Right lobe of liver (tissue), 6 donors: ENCODE measurements at regions not wholly inside any gene's neighbourhood (a gene's known extent, or its start where the extent isn't known, plus 50 kb on each side); places are given as distances from the start of the nearest gene placed in this dataset.

Experiments used
- ATAC-seq, 4 donors: fragments of 200-7000 bp; cut with Tn5 transposase; one replicate each; pipeline ENCODE4 v1.9.1; 2020; ENCODE audit warnings: mild to moderate bottlenecking in 4 of 4, moderate library complexity in 4 of 4
- DNase-seq, 3 donors: peaks; one replicate each; pipeline ENCODE4 v3.0.0-alpha.2; 2020
- H3K27ac ChIP-seq, 3 donors: fragments of 200-600 bp; one replicate each; pipeline ENCODE4 v1.8.0; 2022
- H3K27me3 ChIP-seq, 2 donors: fragments of 200-600 bp; one replicate each; pipeline ENCODE4 v1.8.0; 2022
- H3K36me3 ChIP-seq, 4 donors: fragments of 200-600 bp; sonication (generic) in 1 of 4; one replicate each; pipeline versions ENCODE4 v1.5.1 to v1.8.0; 2017 to 2022; ENCODE audit warnings: control low read depth in 1 of 4
- H3K4me1 ChIP-seq, 4 donors: fragments of 200-600 bp; sonication (generic) in 1 of 4; one replicate each; pipeline versions ENCODE4 v1.5.1 to v1.8.0; 2017 to 2022; ENCODE audit warnings: control low read depth in 1 of 4
- H3K4me3 ChIP-seq, 3 donors: fragments of 200-600 bp; one replicate each; pipeline ENCODE4 v1.8.0; 2022
- H3K9me3 ChIP-seq, 4 donors: fragments of 200-600 bp; sonication (generic) in 1 of 4; one replicate each; pipeline versions ENCODE4 v1.5.1 to v1.8.0; 2017 to 2022; ENCODE audit warnings: control low read depth in 1 of 4
- CTCF ChIP-seq, 4 donors: fragments of 200-600 bp in 3 of 4; fragments of 450-650 bp in 1 of 4; IDR thresholded peaks; one replicate each; pipeline versions ENCODE4 v1.5.1 to v1.8.0; 2016 to 2022; ENCODE audit warnings: antibody characterized with exemption in 4 of 4, mild to moderate bottlenecking in 2 of 4
- POLR2A ChIP-seq: fragments of 450-650 bp; IDR thresholded peaks from one replicate; pipeline ENCODE4 v1.6.1; 2017; ENCODE audit warnings: antibody characterized with exemption, mild to moderate bottlenecking
- WGBS: methylation state at CpG from one replicate; pipeline ENCODE4 v1.1.6; 2018; ENCODE audit warnings: low coverage, low lambda C conversion rate; ENCODE audit not compliant: insufficient coverage; ENCODE audit errors: missing lambda C conversion rate; 5-methylcytosine and 5-hydroxymethylcytosine counted together
- intact Hi-C, 2 donors: fragments of 100-400 bp; cut with DNase I; formaldehyde crosslinking; loops; one replicate each; pipeline versions ENCODE4 v1.11.2 to v1.14.1; 2022
- donor health status: DM: no; HTN: yes; CAD: no.
- donor health status: DM: no; HTN: no; CAD: no.
- donor health status: DM: no; HTN: no; CAD: no.
- donor health status: DM: no; HTN: yes; CAD: no.
- donor health status: DM: no; HTN: yes; CAD: no.

GRCh38 chr7:13106513-13106912 lies 419.1 kb downstream of the ARL4A start:
- no peak for TF ChIP-seq POLR2A
- Histone ChIP-seq H3K36me3 (no peaks in the 10 kb centered on the region), H3K4me1 (peaks cover 0 to 4% (median 0%) of the 10 kb centered on the region in 4 donors), H3K4me3 (no peak overlapping the region), H3K27me3 (no peaks in the 10 kb centered on the region), H3K9me3 (no peaks in the 10 kb centered on the region), H3K27ac (no peak overlapping the region)
- WGBS, result 87% methylated on average over 2 of the region's 2 CpGs
- no peak for DNase-seq
- intact Hi-C loops, result no loop called here
- no peak for ATAC-seq

GRCh38 chr7:13107291-13107690 lies 419.9 kb downstream of the ARL4A start:
- peaks cover 0 to 4% (median 0%) of the 10 kb centered on the region in 4 donors for H3K4me1 ChIP-seq
- DNase-seq (no peak), ATAC-seq (no peak)
- intact Hi-C loops, result no loop called here
- TF ChIP-seq POLR2A (no peak), CTCF (IDR thresholded peaks at IDR 0.05) (no peak)
- H3K27me3 ChIP-seq, result no peaks in the 10 kb centered on the region
- no peak overlapping the region for H3K27ac ChIP-seq
- H3K36me3 ChIP-seq, result no peaks in the 10 kb centered on the region
- H3K9me3 ChIP-seq, result no peaks in the 10 kb centered on the region
- no peak overlapping the region for H3K4me3 ChIP-seq

GRCh38 chr7:13108061-13108460 lies 420.6 kb downstream of the ARL4A start:
- DNase-seq (no peak), ATAC-seq (no peak)
- H3K4me3 ChIP-seq, result no peak overlapping the region
- no peak overlapping the region for H3K27ac ChIP-seq
- peaks cover 0 to 4% (median 0%) of the 10 kb centered on the region in 4 donors for H3K4me1 ChIP-seq
- H3K36me3 ChIP-seq, result no peaks in the 10 kb centered on the region
- intact Hi-C loops, result no loop called here
- TF ChIP-seq CTCF (IDR thresholded peaks at IDR 0.05) (no peak), POLR2A (no peak)
- H3K27me3 ChIP-seq, result no peaks in the 10 kb centered on the region
- no peaks in the 10 kb centered on the region for H3K9me3 ChIP-seq

GRCh38 chr7:13109201-13109600 lies 421.8 kb downstream of the ARL4A start:
- WGBS, result 43% methylated on average over 2 of the region's 6 CpGs
- ATAC-seq (peak; percentile 13 to 56 (median 31)), DNase-seq (peak in 1 of 3 donors; percentile 68)
- Histone ChIP-seq H3K27ac (no peak overlapping the region), H3K4me1 (peaks cover 0 to 4% (median 0%) of the 10 kb centered on the region in 4 donors), H3K4me3 (no peak overlapping the region), H3K36me3 (no peaks in the 10 kb centered on the region), H3K27me3 (no peaks in the 10 kb centered on the region), H3K9me3 (no peaks in the 10 kb centered on the region)
- intact Hi-C loops, result no loop called here
- no peak for TF ChIP-seq CTCF (IDR thresholded peaks at IDR 0.05)
- TF ChIP-seq POLR2A, result no peak

- intact Hi-C loops, result loop anchor here in 1 of 2 donors (10.0 kb wide), 1 partner anchor 425 kb away; the partner anchor contains the start of gene ARL4A
These were observed 422.7 kb downstream of the ARL4A start for GRCh38 chr7:13110107-13110506.

More at GRCh38 chr7:13110107-13110506, 422.7 kb downstream of the ARL4A start:
- DNase-seq (no peak), ATAC-seq (no peak)
- TF ChIP-seq CTCF (IDR thresholded peaks at IDR 0.05) (no peak), POLR2A (no peak)
- Histone ChIP-seq H3K9me3 (no peaks in the 10 kb centered on the region), H3K4me3 (no peak overlapping the region), H3K36me3 (no peaks in the 10 kb centered on the region), H3K27me3 (no peaks in the 10 kb centered on the region), H3K27ac (no peak overlapping the region), H3K4me1 (peaks cover 0 to 3% (median 0%) of the 10 kb centered on the region in 4 donors)
- WGBS, result 79% methylated on average over 5 of the region's 6 CpGs
